ENCODE measurements at regions not wholly inside any gene's neighbourhood (a gene's known extent, or its start where the extent isn't known, plus 50 kb on each side); places are given as distances from the start of the nearest gene placed in this dataset.

GRCh38 chr2:37825586-37825985, 99.5 kb upstream of the RMDN2 start:
- DNase-seq = no peak
- Mint-ChIP-seq H3K27ac (peak overlapping the region in 1 of 3 experiments; percentile 52; a peak in 1 of 7 replicates), H3K9me3 (peaks cover 3 to 5% of the 10 kb centered on the region in 2 experiments; a peak in 3 of 5 replicates), H3K27me3 (ENCODE audit: low read depth) (no peaks in the 10 kb centered on the region), H3K4me3 (no peak overlapping the region), H3K4me1 (peaks cover 0 to 9% of the 10 kb centered on the region in 2 experiments; a peak in 2 of 4 replicates), H3K36me3 (ENCODE audit: insufficient read depth in 1 of 3, low read depth in 3 of 3) (no peaks in the 10 kb centered on the region; a peak in 2 of 7 replicates)
- Histone ChIP-seq H3K18ac (ENCODE audit: insufficient read length, low read depth, low read length) (no peak overlapping the region), H2BK20ac (ENCODE audit: low read depth, low read length, poor library complexity, severe bottlenecking) (no peak overlapping the region), H3K9me3 (ENCODE audit: control insufficient read depth, low read depth, low read length) (no peaks in the 10 kb centered on the region), H3K23ac (ENCODE audit: insufficient read length, low read depth, low read length) (no peak overlapping the region), H2BK5ac (ENCODE audit: insufficient read length, low read length) (no peak overlapping the region), H3T11ph (ENCODE audit: low read length) (no peak overlapping the region), H4K8ac (replicated peaks; ENCODE audit: insufficient read length, low read depth, low read length) (no peak overlapping the region), H3K4me2 (ENCODE audit: insufficient read depth, insufficient read length, low read length) (no peak overlapping the region), H3K56ac (ENCODE audit: insufficient read length, low read depth, low read length) (no peak overlapping the region), H3K9ac (ENCODE audit: extremely low read depth, insufficient read length, low read length) (no peak overlapping the region), H2AFZ (ENCODE audit: low read length) (no peak overlapping the region), H3K27ac (ENCODE audit: insufficient read length, low read depth, low read length) (no peak overlapping the region), H2BK120ac (ENCODE audit: low read depth, low read length, poor library complexity, severe bottlenecking) (no peak overlapping the region), H4K5ac (ENCODE audit: insufficient read length, low read depth, low read length) (no peak overlapping the region), H3K79me1 (ENCODE audit: insufficient read depth, low read depth, low read length, poor library complexity, severe bottlenecking) (no peaks in the 10 kb centered on the region), H3K4ac (ENCODE audit: low read depth, low read length) (no peak overlapping the region), H3K79me2 (ENCODE audit: insufficient read depth, low read length) (no peaks in the 10 kb centered on the region), H3K4me1 (ENCODE audit: insufficient read depth, low read length) (no peaks in the 10 kb centered on the region), H2BK12ac (ENCODE audit: insufficient read length, low read depth, low read length) (no peak overlapping the region), H2BK15ac (ENCODE audit: low read depth, low read length) (no peak overlapping the region), H3K14ac (ENCODE audit: insufficient read depth, low read length) (no peak overlapping the region), H3K27me3 (ENCODE audit: insufficient read depth, low read length) (no peaks in the 10 kb centered on the region), H4K91ac (ENCODE audit: insufficient read length, low read depth, low read length) (no peak overlapping the region), H3K23me2 (ENCODE audit: insufficient read length, low read depth, low read length, poor library complexity, severe bottlenecking) (no peaks in the 10 kb centered on the region), H2AK5ac (ENCODE audit: insufficient read length, low read length) (no peak overlapping the region), H4K20me1 (ENCODE audit: control insufficient read depth, insufficient read depth, insufficient read length) (no peaks in the 10 kb centered on the region)
- TF ChIP-seq CTCF (conservative IDR thresholded peaks at IDR 0.05) = no peak
- no CpG with 5 or more reads among the region's 3 CpGs for WGBS (ENCODE audit: extremely low coverage, insufficient read length, low lambda C conversion rate)
